Left lung (tissue), 4 donors: ENCODE measurements at regions not wholly inside any gene's neighbourhood (a gene's known extent, or its start where the extent isn't known, plus 50 kb on each side); places are given as distances from the start of the nearest gene placed in this dataset.
A peak's percentile ranks its signal among the peaks of the same experiment; 100 is the strongest.

ENCODE experiments used
- ATAC-seq: fragments of 200-7000 bp; cut with Tn5 transposase; one replicate; pipeline ENCODE4 v1.9.1; 2020; ENCODE audit warnings: moderate library complexity
- DNase-seq, 4 donors: peaks; one replicate each; pipeline ENCODE4 v3.0.0-alpha.2; 2013 to 2020
- H3K27ac ChIP-seq, 2 donors: fragments of 200-600 bp; sonication (generic) in 1 of 2; one replicate each; pipeline versions ENCODE4 v1.5.0 to v1.8.0; 2020 to 2021
- H3K27me3 ChIP-seq, 2 donors: fragments of 200-600 bp; sonication (generic) in 1 of 2; one replicate each; pipeline versions ENCODE4 v1.5.0 to v1.8.0; 2020 to 2021
- H3K36me3 ChIP-seq, 2 donors: fragments of 200-600 bp; sonication (generic) in 1 of 2; one replicate each; pipeline versions ENCODE4 v1.5.0 to v1.8.0; 2020 to 2021
- H3K4me1 ChIP-seq, 2 donors: fragments of 200-600 bp; one replicate each; pipeline ENCODE4 v1.8.0; 2021
- H3K4me3 ChIP-seq, 2 donors: fragments of 200-600 bp; sonication (generic) in 1 of 2; one replicate each; pipeline versions ENCODE4 v1.5.0 to v1.8.0; 2020 to 2021; ENCODE audit warnings: mild to moderate bottlenecking in 1 of 2
- H3K9me3 ChIP-seq, 2 donors: fragments of 200-600 bp; sonication (generic) in 1 of 2; one replicate each; pipeline versions ENCODE4 v1.5.0 to v1.8.0; 2020 to 2021
- intact Hi-C, 2 donors: fragments of 100-400 bp; cut with DNase I; formaldehyde crosslinking; loops; one replicate each; pipeline versions ENCODE4 v1.11.2 to v1.14.2; 2022
- TF ChIP-seq, protein P1 (sequence below), 2 donors: fragments of 200-600 bp; sonication (generic) in 1 of 2; IDR thresholded peaks; one replicate each; pipeline versions ENCODE4 v1.5.0 to v1.8.0; 2021; ENCODE audit warnings: antibody characterized with exemption in 2 of 2
- donor health status: DM: no; HTN: yes; CAD: no.
- donor health status: DM: no; HTN: no; CAD: no.

DNA sequence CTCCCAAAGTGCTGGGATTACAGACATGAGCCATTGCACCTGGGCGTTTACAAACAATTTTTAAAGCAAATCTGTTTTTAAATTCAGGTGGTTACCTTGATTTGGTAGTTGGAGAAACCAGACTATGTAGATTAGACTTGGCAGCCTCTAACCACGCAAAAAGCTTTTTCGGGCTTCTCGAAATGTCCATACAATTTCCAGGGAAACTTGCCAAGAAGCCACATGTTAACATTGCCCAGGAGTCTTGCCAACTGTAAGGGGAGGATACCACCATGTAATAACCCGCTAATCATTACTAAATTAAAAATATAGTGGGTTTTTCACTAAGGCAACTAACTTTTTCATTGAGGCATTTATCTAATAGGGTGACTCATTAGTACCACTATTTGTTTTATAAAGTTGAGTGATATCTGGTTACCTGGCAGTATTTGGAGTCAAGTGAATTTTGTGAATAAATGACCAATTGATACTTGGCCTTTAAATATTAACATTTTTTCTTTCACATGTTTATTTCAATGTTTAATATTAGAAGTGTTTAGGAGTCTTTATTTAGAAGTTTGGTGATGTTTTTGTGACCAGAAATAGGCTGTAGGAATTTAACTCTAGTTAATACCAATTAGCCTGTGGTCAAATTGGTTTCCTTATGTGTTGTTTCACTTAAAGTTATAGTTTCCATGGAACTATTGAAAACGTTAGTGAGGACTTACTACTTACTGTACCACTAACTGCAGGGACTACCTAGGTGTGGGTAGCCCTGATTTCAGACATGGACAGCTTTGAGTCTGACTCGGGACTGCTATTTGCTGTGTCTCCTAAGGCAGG, 61.3 kb downstream of the CLDN34 start:
- H3K27ac ChIP-seq, result no peak overlapping the region
- peaks cover 0 to 13% of the 10 kb centered on the region in 2 donors for H3K4me1 ChIP-seq
- no peaks in the 10 kb centered on the region for H3K9me3 ChIP-seq
- ATAC-seq, result peak; percentile 15
- intact Hi-C loops, result no loop called here
- no peak for DNase-seq
- H3K27me3 ChIP-seq, result no peaks in the 10 kb centered on the region
- no peaks in the 10 kb centered on the region for H3K36me3 ChIP-seq
- TF ChIP-seq, protein P1, sequence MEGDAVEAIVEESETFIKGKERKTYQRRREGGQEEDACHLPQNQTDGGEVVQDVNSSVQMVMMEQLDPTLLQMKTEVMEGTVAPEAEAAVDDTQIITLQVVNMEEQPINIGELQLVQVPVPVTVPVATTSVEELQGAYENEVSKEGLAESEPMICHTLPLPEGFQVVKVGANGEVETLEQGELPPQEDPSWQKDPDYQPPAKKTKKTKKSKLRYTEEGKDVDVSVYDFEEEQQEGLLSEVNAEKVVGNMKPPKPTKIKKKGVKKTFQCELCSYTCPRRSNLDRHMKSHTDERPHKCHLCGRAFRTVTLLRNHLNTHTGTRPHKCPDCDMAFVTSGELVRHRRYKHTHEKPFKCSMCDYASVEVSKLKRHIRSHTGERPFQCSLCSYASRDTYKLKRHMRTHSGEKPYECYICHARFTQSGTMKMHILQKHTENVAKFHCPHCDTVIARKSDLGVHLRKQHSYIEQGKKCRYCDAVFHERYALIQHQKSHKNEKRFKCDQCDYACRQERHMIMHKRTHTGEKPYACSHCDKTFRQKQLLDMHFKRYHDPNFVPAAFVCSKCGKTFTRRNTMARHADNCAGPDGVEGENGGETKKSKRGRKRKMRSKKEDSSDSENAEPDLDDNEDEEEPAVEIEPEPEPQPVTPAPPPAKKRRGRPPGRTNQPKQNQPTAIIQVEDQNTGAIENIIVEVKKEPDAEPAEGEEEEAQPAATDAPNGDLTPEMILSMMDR (IDR thresholded peaks at IDR 0.05), result no peak
- H3K4me3 ChIP-seq, result no peak overlapping the region

DNA sequence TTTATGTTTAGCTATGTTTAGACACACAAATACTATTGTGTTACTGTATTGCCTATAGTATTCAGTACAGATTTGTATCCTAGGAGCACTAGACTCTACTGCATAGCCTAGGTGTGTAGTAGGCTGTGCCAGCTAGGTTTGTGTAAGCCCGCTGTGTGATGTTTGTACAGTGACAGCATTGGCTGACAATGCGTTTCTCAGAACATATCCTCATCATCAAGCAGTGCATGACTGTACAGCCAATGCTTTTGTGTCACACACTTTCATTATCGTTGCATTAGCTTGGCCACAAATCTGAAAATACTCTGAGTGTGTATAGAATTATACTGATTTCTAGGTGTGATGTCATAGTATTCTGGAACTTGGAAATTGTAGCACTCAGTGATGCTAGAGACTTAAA, 63.4 kb downstream of the CLDN34 start:
- Histone ChIP-seq H3K4me1 (peaks cover 0 to 13% of the 10 kb centered on the region in 2 donors), H3K27me3 (no peaks in the 10 kb centered on the region), H3K9me3 (no peaks in the 10 kb centered on the region), H3K36me3 (no peaks in the 10 kb centered on the region), H3K4me3 (no peak overlapping the region), H3K27ac (no peak overlapping the region)
- TF ChIP-seq, protein P1 (IDR thresholded peaks at IDR 0.05), result no peak
- no peak for DNase-seq
- intact Hi-C loops, result no loop called here
- peak; percentile 51 for ATAC-seq

DNA sequence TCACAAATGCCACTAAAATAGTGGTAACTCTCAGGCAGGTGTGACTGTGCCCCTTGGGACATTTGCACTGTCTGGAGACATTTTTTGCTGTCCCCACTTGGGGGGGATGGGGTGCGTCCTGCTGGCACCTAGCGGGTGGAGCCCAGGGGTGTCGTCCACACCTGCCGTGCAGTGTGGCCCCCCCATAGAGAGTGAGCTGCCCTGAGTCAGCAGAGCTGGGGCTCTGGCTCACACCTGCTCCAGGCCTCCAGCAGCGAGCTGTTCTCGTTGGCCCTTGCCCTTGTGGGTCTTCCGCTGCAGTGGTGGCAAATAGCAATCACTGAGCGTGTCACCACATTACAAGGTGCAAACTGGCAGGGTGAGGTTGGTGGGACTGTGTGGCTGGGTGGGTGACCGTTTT, 64.6 kb downstream of the CLDN34 start:
- Histone ChIP-seq H3K36me3 (no peaks in the 10 kb centered on the region), H3K9me3 (no peaks in the 10 kb centered on the region), H3K4me3 (no peak overlapping the region), H3K27ac (no peak overlapping the region), H3K4me1 (peaks cover 0 to 13% of the 10 kb centered on the region in 2 donors), H3K27me3 (no peaks in the 10 kb centered on the region)
- ATAC-seq (no peak), DNase-seq (no peak)
- TF ChIP-seq, protein P1 (IDR thresholded peaks at IDR 0.05), result no peak
- intact Hi-C loops, result no loop called here

DNA sequence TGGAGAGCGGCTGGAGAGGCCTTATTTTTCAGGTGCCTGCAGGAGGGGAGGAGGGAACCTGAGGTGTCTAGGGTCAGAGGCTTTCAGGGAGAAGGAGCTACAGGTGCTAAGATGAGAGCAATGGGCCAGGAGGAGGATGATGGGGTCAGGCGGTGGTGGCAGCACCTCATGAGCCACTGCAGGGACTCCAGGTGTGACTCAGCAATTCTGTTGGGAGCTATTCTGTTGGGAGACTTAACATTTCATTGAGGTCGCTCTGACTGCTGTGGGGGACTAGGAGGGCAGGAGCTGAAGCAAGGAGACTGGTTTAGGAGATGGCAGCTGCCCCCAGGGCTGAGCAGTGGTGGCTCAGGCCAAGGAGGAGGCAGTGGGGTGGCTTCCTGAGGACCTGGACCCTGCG, 65.0 kb downstream of the CLDN34 start:
- no peak for ATAC-seq
- TF ChIP-seq, protein P1 (IDR thresholded peaks at IDR 0.05), result no peak
- no peak for DNase-seq
- H3K36me3 ChIP-seq, result no peaks in the 10 kb centered on the region
- no peaks in the 10 kb centered on the region for H3K9me3 ChIP-seq
- intact Hi-C loops, result no loop called here
- peaks cover 0 to 13% of the 10 kb centered on the region in 2 donors for H3K4me1 ChIP-seq
- H3K27me3 ChIP-seq, result no peaks in the 10 kb centered on the region
- H3K4me3 ChIP-seq, result no peak overlapping the region
- H3K27ac ChIP-seq, result no peak overlapping the region

DNA sequence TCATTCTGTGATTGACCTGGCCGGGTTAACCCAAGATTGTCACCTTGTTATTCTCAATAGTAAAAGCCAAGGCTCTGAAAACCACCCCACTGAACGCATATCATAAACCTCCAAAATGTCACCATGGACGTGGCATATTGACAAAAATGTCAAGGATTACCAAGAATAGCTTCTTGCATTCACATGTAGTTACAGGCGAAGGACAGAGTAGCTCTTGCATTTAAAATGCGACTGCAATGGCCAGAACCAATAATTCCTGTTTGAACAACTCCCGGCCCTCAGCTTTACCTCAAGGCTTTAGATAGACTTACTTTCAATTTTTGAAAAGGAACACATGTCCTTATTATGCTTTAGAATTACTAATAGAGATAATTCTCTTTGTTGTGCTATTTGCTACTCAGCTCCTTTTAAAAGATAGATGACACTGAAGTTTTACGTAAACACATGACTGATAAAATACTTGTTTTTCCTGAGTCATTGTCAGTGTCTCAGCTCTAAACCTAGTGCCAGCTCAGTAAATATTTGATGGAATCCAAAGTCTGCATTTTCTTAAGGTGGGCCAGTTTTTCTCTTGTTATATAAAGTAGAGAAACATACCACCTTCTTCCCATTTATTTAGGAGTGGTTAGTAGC, 66.3 kb downstream of the CLDN34 start:
- TF ChIP-seq, protein P1 (IDR thresholded peaks at IDR 0.05), result no peak
- DNase-seq, result no peak
- intact Hi-C loops, result no loop called here
- H3K27me3 ChIP-seq, result no peaks in the 10 kb centered on the region
- H3K4me3 ChIP-seq, result no peak overlapping the region
- no peaks in the 10 kb centered on the region for H3K9me3 ChIP-seq
- no peaks in the 10 kb centered on the region for H3K36me3 ChIP-seq
- peak; percentile 38 for ATAC-seq
- peaks cover 0 to 13% of the 10 kb centered on the region in 2 donors for H3K4me1 ChIP-seq
- H3K27ac ChIP-seq, result peak overlapping the region; percentile 5 to 30
